Astrocyte (in vitro differentiated cells and primary cell): ENCODE measurements at regions not wholly inside any gene's neighbourhood (a gene's known extent, or its start where the extent isn't known, plus 50 kb on each side); places are given as distances from the start of the nearest gene placed in this dataset.

Experiments used
- CTCF ChIP-seq: IDR thresholded peaks from 2 replicates; pipeline ENCODE4 v1.5.1; 2011; ENCODE audit warnings: low read depth, mild to moderate bottlenecking, inconsistent platforms, low read length, moderate library complexity; ENCODE audit not compliant: insufficient read depth
- EZH2 ChIP-seq: IDR thresholded peaks from 2 replicates; pipeline ENCODE4 v1.6.1; 2012; ENCODE audit warnings: mild to moderate bottlenecking, low read length, inconsistent platforms; ENCODE audit not compliant: insufficient read depth

GRCh38 chr5:57097526-57097925, 76.3 kb upstream of the GPBP1 start:
- TF ChIP-seq CTCF (no peak), EZH2 (no peak)
